BE2C (cell line): ENCODE measurements at regions not wholly inside any gene's neighbourhood (a gene's known extent, or its start where the extent isn't known, plus 50 kb on each side); places are given as distances from the start of the nearest gene placed in this dataset.

Experiments
- DNase-seq: peaks from one replicate; pipeline ENCODE4 v3.0.0-alpha.2; 2020
- H3K27me3 ChIP-seq: fragments of 250-450 bp; sonication (Bioruptor Pico); 2 replicates; pipeline ENCODE4 v1.5.1; 2020; ENCODE audit warnings: mild to moderate bottlenecking
- H3K36me3 ChIP-seq: fragments of 250-450 bp; sonication (Bioruptor Pico); 2 replicates; pipeline ENCODE4 v1.5.1; 2020; ENCODE audit warnings: mild to moderate bottlenecking
- H3K4me1 ChIP-seq: fragments of 250-450 bp; sonication (Bioruptor Pico); 2 replicates; pipeline ENCODE4 v1.5.1; 2020
- H3K4me3 ChIP-seq: 2 replicates; pipeline ENCODE4 v1.5.1; 2011; ENCODE audit warnings: low read depth, low read length
- H3K9me3 ChIP-seq: fragments of 250-450 bp; sonication (Bioruptor Pico); 2 replicates; pipeline ENCODE4 v1.5.1; 2020
- TF ChIP-seq, protein P1 (sequence below): IDR thresholded peaks from 2 replicates; pipeline ENCODE4 v1.5.1; 2012; ENCODE audit warnings: mild to moderate bottlenecking, low read depth, low read length

DNA sequence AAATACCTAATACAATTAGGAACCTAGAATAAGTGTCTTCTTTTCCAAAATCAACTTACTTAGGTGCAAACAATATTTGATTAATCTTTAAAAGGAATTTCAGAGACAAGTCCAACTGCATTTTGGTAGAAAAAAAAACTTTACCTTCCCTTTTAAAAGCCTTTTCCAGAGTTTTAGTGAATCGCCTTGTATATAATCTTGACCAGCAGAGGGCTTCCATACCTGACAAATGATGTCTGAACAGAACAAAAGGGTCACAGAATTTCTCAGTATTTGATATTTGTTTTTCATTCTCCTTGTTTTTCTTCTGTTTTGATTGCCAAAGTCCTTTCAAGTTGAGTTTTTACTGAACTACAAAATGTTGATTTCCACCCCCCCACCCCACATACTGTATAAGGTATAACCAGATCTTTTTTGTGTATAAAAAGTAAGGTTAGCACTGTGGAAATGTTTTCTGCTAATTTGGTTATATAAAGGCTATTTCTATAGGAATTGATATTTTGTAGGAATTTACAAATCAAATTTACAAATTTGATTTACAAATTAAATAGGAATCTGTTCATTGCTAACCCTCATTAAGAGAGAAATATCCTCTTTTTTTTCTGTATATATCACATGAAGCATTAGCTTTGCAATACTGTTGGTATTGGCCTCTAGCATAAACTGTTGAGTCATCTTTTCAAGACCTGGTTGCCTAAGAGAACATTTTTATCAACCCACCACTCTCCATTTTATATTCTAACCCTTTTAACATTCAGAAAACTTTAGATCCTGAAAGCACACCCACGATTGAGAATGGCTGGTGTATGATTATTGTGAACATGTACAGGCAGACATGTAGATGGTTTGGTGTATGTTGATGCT lies 464.1 kb upstream of the RARB start:
- Histone ChIP-seq H3K9me3 (no peaks in the 10 kb centered on the region), H3K4me3 (no peak overlapping the region), H3K36me3 (no peaks in the 10 kb centered on the region), H3K27me3 (no peaks in the 10 kb centered on the region), H3K4me1 (no peaks in the 10 kb centered on the region)
- TF ChIP-seq, protein P1, sequence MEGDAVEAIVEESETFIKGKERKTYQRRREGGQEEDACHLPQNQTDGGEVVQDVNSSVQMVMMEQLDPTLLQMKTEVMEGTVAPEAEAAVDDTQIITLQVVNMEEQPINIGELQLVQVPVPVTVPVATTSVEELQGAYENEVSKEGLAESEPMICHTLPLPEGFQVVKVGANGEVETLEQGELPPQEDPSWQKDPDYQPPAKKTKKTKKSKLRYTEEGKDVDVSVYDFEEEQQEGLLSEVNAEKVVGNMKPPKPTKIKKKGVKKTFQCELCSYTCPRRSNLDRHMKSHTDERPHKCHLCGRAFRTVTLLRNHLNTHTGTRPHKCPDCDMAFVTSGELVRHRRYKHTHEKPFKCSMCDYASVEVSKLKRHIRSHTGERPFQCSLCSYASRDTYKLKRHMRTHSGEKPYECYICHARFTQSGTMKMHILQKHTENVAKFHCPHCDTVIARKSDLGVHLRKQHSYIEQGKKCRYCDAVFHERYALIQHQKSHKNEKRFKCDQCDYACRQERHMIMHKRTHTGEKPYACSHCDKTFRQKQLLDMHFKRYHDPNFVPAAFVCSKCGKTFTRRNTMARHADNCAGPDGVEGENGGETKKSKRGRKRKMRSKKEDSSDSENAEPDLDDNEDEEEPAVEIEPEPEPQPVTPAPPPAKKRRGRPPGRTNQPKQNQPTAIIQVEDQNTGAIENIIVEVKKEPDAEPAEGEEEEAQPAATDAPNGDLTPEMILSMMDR, result no peak
- DNase-seq, result no peak

DNA sequence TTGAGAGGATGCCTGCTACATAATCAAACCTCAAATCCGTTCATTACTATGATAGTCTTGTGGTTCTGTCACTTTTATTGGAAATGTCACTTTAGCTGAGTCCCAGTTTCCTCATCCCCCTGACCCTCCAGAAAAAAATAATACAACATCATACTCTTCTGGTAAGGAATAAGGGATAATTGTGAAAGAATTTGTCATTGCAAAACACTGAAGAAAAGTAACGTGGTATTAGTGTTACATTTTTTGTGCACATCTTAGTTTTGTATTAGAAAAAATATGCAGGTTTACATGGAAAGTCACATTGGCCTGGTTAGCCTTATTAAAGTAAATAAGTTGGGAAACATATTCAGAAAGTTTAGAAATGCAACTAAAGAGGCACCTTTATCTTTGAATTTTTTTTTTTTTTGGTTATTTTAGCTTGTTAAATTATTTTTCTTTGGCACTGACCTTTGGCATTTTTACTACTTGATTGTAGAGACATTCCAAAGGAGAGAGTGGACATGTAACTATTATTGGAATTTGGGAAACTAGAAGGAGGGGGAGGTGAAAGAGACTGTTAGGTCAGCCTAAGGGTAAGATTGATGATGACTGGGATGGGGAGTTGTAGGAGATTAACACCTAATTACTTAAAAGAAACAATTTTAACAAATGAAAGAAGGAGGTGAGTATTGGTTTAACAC lies 462.2 kb upstream of the RARB start:
- TF ChIP-seq, protein P1, result no peak
- no peaks in the 10 kb centered on the region for H3K27me3 ChIP-seq
- DNase-seq, result no peak
- H3K4me1 ChIP-seq, result no peaks in the 10 kb centered on the region
- no peak overlapping the region for H3K4me3 ChIP-seq
- no peaks in the 10 kb centered on the region for H3K9me3 ChIP-seq
- H3K36me3 ChIP-seq, result no peaks in the 10 kb centered on the region

DNA sequence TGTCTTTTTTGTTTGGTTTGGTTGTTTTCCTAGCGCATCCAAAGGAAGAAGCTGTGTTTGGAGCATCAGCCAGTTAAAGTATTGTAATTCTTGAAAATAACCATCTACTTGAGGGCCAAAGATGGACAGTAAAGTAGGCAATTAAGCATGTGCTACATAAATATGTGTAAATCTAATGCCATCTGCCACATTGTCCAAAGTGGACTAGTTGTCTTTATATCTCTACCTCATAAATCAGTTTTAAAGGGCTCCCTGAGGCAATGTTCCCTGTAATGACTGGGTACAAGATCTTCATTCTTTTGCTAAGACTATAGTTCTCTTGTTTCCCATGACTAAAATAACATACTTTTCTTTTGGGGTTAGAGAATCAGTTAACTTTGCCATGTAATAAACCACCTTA lies 460.0 kb upstream of the RARB start:
- H3K4me3 ChIP-seq, result no peak overlapping the region

DNA sequence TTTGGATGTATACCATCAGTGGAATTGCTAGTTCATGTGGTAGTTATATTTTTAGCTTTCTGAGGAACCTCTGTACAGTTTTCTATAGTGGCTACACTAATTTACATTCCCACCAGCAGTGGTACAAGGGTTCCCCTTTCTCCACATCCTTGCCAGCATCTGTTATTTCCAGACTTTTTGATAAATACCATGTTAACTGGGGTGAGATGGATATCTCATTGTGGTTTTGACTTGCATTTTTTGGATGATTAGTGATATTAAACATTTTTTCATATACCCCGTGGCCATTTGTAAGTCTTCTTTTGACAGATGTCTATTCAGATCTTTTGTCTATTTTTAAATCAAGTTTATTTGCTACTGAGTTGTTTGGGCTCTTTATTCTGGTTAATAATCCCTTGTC lies 455.6 kb upstream of the RARB start:
- Histone ChIP-seq H3K4me1 (no peaks in the 10 kb centered on the region), H3K36me3 (no peaks in the 10 kb centered on the region), H3K9me3 (no peaks in the 10 kb centered on the region), H3K4me3 (no peak overlapping the region), H3K27me3 (no peaks in the 10 kb centered on the region)
- TF ChIP-seq, protein P1, result no peak
- DNase-seq, result no peak

More for the DNA sequence above, 460.0 kb upstream of the RARB start:
- no peaks in the 10 kb centered on the region for H3K9me3 ChIP-seq
- TF ChIP-seq, protein P1, result no peak
- no peaks in the 10 kb centered on the region for H3K27me3 ChIP-seq
- H3K36me3 ChIP-seq, result no peaks in the 10 kb centered on the region
- no peak for DNase-seq
- H3K4me1 ChIP-seq, result no peaks in the 10 kb centered on the region

DNA sequence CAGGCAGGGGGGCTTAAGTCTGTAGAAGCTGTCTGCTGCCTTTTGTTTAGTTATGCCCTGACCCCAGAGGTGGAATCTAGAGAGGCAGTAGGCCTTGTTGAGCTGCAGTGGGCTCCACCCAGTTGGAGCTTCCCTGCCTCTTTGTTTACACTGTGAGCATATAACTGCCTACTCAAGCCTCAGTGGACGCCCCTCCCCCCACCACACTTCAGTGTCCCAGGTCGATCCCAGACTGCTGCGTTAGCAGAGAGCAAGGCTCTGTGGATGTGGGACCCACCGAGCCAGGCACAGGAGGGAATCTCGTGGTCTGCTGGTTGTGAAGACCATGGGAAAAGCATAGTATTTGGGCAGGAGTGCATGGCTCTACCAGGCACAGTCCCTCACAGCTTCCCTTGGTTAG lies 446.8 kb upstream of the RARB start:
- no peak overlapping the region for H3K4me3 ChIP-seq
- H3K27me3 ChIP-seq, result no peaks in the 10 kb centered on the region
- no peaks in the 10 kb centered on the region for H3K36me3 ChIP-seq
- no peak for DNase-seq
- no peaks in the 10 kb centered on the region for H3K4me1 ChIP-seq
- TF ChIP-seq, protein P1, result no peak
- H3K9me3 ChIP-seq, result no peaks in the 10 kb centered on the region

DNA sequence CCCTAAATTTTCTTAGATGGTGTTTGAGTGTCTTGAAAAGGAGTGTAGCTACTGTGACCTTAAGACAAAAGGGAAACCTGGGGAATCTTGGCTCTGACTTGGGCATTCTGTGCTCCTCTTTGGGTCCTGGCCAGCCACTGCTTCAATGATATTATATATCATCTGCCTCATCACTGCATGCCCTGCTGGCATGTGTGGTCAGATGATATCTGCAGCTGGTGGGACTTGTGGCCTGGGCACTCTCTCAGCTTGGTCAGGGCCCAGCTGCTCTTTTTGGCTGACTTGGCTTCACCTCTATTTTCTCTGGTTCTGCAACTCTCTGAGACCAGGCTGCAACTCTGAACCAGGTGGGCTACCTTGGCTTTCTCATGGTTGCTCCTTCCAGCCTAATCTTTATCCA lies 446.1 kb upstream of the RARB start:
- Histone ChIP-seq H3K36me3 (no peaks in the 10 kb centered on the region), H3K27me3 (no peaks in the 10 kb centered on the region), H3K9me3 (no peaks in the 10 kb centered on the region), H3K4me3 (no peak overlapping the region), H3K4me1 (no peaks in the 10 kb centered on the region)
- TF ChIP-seq, protein P1, result no peak
- no peak for DNase-seq
